NCI-H748 (cell line): ENCODE measurements at regions not wholly inside any gene's neighbourhood (a gene's known extent, or its start where the extent isn't known, plus 50 kb on each side); places are given as distances from the start of the nearest gene placed in this dataset.
"Not testable (repeated sequence)": the region's sequence is repeated elsewhere in the genome, so short reads cannot be mapped to it uniquely, and the experiment has no call there.

ENCODE experiments used
- DNase-seq: peaks from one replicate; lab custom pipeline; 2025; ENCODE audit not compliant: unreplicated experiment; lab: John Stamatoyannopoulos, UW

DNA sequence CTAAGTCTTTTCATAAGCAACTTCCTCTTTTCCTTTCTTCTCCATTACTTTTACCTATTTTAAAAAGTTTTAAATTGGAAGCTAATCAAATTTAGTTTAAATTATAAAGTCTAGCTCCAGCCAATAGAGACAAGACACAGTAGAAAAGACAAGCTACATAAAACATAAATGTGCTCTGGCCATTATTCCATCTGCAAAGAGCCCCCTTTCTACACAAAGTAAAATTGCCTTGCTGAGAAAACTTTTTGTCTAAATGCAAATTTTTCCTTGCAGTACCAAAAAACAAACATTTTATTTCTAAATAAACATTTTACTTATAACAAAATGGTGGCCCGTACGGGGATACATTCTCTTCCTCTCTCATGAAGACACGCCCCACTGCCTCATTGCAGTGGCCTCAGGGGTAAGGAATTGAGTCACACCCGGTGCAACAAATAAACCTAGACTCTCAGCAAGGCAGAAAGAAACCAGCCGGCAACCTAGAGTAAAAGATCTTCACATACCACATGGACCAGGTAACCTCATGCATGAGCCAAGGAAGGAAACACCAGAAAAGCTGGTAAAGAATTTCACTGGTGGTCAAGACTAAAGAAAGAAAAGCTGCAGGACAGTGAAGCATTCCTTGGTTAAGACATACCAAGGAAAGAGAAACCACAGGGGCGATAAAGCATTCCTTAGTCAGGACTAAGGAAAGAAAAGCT, 71.6 kb upstream of the ZNF746 start:
- no peak for DNase-seq

DNA sequence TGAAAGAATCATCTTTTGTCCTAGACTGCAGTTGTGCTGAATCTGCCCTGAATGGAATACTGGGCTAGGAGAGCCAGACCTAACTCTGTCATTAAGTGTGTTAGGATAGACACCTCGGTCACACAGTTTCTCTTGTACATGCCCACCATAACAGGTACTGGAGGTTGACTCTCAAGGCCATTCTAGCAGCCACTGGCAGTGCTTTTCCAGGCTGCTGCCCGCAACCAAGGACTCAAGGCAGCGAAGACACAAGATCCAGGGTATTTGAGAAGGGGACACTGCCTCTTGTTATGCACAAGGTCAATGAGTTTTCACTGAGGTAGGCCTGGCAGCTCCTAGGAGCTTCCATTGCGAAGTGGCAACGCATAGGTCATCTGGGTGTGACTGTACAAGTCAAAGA, 70.6 kb upstream of the ZNF746 start:
- no peak for DNase-seq

DNA sequence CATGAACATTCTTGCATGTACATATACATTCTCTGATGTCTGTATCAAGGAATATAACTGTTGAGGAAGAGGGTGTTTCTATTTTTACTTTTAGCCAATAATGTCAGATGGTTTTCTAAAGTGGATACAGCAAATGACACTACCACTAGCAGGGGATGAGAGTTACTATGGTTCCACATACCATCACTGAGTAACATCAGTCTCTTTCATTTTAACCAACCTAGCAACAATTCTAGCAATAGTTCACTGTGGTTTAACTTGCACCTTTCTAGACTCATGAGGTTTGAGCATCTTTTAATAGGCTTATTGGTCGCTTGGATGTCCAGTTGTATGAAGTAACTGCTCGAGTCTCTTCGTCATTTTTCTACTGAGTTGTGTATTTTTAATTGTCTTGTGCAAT, 68.5 kb upstream of the ZNF746 start:
- DNase-seq, result no peak

DNA sequence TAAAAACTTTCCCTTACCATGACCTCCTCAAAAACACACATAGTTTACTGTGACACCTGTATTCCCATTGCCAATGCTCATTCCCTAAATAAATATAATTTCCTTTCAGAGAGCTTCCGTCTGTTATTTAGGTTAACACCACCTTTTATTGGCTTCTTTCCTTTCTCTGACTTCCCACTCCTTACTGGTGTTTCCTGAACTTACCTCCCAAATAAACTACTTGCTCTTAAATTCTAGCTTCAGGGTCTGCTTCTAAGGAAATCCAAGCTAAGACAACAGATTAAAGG, 67.4 kb upstream of the ZNF746 start:
- no peak for DNase-seq

DNA sequence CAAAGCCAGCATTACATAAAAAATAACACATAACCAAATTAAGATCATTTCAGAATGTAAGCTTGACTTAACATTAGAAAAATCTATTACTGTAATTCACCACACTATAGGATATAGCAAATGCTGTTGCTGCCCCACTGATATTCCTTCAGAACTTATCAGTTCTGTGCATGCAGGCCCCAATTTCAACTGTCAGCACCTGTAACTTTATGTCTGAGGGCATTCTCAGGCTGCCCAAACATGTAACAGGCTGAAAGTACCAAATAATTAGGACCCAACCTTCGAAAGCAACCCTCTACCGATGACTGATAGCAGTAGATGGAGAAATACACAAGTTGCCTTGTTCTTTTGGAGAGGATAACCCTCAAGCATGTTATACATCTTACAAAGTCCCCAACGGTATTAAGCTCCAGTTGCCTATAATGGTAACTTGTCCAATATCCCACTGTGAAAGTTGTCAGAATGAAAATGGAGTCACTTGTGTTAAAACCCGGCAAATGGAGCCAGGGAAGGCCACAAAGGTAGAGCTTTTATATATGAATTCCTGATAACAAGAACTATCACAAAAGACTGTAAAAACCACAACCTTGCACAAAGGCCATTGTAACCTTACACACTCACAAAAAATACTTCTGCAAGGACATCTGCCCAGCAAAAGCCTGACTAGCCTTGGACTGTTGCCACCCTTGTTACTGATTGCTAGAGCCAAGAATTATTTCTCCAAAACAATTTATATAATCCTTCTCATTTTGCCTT, 66.9 kb upstream of the ZNF746 start:
- DNase-seq, result no peak

DNA sequence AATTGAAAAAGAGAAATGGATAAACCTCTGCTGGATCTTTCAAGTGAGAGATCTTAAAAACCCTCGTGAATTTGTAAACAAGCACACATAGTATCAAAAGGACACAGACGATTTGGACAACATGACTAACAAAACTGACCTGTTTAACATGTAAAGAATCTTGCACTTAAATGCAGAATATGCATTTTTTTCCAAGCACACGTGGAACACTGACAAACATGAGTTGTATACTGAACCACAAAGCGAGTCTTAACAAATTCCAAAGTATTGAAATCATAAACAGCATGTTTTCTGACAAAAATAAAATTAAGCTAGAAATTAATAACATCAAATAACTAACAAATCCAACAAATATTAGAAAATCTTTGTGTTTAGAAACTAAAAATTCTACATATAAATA, 65.0 kb upstream of the ZNF746 start:
- DNase-seq, result no peak

DNA sequence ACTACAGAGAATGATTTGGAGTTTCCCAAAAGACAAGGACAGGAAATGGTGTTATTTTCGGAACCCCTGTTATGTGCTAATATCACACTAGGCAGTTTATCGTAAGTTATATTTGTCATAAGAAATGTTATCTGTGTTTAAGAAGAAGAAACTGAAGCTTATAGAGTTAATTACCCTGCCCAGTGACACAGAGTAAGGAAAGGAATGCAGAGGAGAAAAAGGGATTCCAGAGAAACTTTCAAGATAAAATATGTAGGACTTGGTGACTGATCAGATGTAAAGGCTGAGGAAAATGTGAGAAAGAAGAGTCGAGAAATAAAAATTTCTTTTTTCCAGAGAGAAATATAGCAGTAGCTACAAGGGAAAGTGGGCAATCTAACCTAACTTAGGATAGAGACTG, 63.5 kb upstream of the ZNF746 start:
- DNase-seq, result no peak

DNA sequence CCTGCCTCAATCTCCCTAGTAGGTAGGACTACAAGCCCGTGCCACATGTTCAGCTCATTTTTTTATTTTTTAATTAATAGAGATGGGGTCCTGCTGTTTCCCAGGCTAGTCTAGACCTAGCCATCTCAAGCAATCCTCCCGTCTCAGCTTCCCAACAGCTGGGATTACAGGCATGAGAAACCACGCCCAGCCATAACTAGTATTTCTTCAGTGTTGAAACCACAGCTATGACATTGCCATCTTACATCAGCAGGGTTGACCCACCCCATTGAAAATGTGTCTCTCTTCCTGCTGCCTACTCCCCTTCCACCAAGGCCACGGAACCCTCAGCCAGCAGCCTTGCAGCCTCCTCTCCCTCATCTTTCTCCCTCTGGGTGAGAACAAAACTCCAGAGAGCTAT, 62.1 kb upstream of the ZNF746 start:
- DNase-seq, result no peak

DNA sequence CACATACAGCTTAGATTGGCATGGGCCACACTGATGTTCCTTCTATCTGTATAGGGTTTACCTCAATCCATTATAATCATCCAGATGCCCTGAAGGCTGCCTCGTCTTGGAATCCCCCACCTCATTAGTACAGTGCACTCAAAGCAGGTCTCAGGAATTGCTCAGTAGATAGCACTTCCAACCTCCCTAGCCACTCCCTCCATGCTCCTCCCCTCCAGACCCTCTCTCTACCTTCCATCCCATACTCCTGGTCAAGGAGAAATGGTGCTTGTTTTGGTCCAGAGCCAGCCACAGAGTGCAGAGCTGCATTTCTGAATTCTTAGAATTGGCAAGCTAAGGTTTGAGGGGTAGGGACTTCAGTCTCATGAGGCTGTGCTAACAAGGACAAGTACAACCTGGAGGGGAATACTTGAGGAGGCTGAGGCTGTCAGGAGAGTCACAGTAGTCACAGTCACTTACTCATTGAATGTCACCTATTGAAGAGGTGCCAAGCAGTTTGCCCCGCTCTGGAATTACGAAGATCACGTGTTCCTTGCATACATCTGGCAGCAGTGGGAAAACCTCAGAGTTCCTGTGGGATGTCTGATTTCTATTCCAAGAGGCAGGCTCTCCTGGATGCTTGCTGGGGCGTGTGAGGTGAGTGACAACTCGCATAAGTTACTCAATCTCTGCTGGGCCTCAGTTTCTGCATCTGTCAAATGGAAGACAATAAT, 60.7 kb upstream of the ZNF746 start:
- DNase-seq, result no peak

DNA sequence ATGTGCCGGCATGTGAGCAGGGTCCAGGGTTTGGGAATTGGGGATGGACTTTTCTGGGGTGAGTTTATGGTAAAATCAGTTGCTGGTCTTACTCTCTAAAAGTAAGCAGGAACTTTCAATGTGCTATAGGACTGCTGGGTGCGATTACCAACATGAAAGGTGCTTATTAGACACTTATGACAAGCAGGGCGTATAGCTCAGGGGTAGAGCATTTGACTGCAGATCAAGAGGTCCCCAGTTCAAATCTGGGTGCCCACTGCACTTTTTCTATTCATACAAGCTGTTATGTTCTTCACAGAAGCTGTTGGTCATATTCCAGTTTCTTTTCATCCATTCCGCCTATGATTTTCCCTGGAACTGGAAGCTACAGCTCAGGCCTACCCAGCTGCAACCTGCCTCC, 58.9 kb upstream of the ZNF746 start:
- not testable (repeated sequence) for DNase-seq

DNA sequence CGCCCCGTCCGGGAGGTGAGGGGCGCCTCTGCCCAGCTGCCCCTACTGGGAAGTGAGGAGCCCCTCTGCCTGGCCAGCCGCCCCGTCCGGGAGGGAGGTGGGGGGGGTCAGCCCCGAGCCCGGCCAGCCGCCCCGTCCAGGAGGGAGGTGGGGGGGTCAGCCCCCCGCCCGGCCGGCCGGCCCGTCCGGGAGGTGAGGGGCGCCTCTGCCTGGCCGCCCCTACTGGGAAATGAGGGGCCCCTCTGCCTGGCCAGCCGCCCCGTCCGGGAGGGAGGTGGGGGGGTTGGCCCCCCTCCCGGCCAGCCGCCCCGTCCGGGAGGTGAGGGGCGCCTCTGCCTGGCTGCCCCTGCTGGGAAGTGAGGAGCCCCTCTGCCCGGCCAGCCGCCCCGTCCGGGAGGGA, 57.2 kb upstream of the ZNF746 start:
- DNase-seq, result not testable (repeated sequence)

DNA sequence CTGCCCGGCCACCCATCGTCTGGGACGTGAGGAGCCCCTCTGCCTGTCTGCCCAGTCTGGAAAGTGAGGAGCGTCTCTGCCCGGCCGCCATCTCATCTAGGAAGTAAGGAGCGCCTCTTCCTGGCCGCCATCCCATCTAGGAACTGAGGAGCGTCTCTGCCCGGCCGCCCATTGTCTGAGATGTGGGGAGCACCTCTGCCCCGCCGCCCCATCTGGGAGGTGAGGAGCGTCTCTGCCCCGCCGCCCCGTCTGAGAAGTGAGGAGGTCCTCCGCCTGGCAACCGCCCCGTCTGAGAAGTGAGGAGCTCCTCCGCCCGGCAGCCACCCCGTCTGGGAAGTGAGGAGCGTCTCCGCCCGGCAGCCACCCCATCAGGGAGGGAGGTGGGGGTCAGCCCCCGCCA, 56.4 kb upstream of the ZNF746 start:
- not testable (repeated sequence) for DNase-seq

DNA sequence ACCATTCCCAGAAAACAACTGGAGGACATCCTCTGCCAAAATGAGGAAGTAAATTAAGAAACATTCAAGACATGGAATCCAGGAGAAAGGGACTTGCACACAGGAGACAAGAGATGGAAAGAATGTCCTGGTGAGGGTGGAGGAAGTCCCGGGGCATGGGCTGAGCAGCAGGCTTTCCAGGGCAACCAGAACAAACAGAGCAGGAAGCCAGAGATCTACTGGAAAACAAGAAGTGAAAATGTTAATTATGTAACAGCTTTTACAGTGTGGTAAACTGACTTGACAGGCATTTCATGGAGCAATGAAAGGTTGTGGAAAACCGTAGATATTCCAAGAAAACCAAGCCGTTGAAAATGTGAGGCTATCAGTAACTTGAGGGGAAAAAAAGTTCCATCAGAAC, 55.2 kb upstream of the ZNF746 start:
- DNase-seq, result no peak
